ENCODE measurements at regions not wholly inside any gene's neighbourhood (a gene's known extent, or its start where the extent isn't known, plus 50 kb on each side); places are given as distances from the start of the nearest gene placed in this dataset.
A peak's percentile ranks its signal among the peaks of the same experiment; 100 is the strongest.

GRCh38 chr5:89036704-89037489 lies 153.9 kb upstream of the MEF2C start:
- H3K9me3 ChIP-seq (ENCODE audit: control insufficient read depth in 4 of 4, insufficient read depth in 3 of 4, low read length in 3 of 4), result no peaks in the 10 kb centered on the region
- DNase-seq, result peak in 2 of 3 donors; percentile 33 to 38
- 59 to 68% methylated on average over 8 of the region's 8 CpGs for WGBS, 2 donors

GRCh38 chr5:89036166-89036565 lies 153.2 kb upstream of the MEF2C start:
- 68 to 73% methylated on average over 6 of the region's 6 CpGs for WGBS, 2 donors
- Histone ChIP-seq H3K36me3 (ENCODE audit: control insufficient read depth in 4 of 4, insufficient read depth in 4 of 4, low read length in 4 of 4) (no peaks in the 10 kb centered on the region), H3K27me3 (ENCODE audit: control insufficient read depth in 3 of 3, insufficient read depth in 3 of 3, low read length in 2 of 3) (no peaks in the 10 kb centered on the region), H3K9me3 (ENCODE audit: control insufficient read depth in 4 of 4, insufficient read depth in 3 of 4, low read length in 3 of 4) (no peaks in the 10 kb centered on the region), H3K27ac (ENCODE audit: low read depth in 1 of 2, low read length in 1 of 2) (no peak overlapping the region), H3K4me3 (no peak overlapping the region), H3K9ac (ENCODE audit: insufficient read depth in 1 of 2, low read length in 2 of 2) (no peak overlapping the region), H3K4me1 (ENCODE audit: control insufficient read depth in 5 of 5, insufficient read depth in 5 of 5, low read length in 5 of 5) (peaks cover 0 to 4% (median 0%) of the 10 kb centered on the region in 5 donors)
- TF ChIP-seq CTCF (IDR thresholded peaks at IDR 0.05; ENCODE audit: control extremely low read depth, extremely low read depth), result no peak
- ATAC-seq (ENCODE audit: insufficient read depth, low FRiP score) (no peak), DNase-seq (no peak)

More at GRCh38 chr5:89036704-89037489, 153.9 kb upstream of the MEF2C start:
- H3K9ac ChIP-seq (ENCODE audit: insufficient read depth in 1 of 2, low read length in 2 of 2), result no peak overlapping the region
- no peak overlapping the region for H3K27ac ChIP-seq (ENCODE audit: low read depth in 1 of 2, low read length in 1 of 2)
- ATAC-seq (ENCODE audit: insufficient read depth, low FRiP score), result no peak
- H3K4me3 ChIP-seq, result no peak overlapping the region
- no peaks in the 10 kb centered on the region for H3K36me3 ChIP-seq (ENCODE audit: control insufficient read depth in 4 of 4, insufficient read depth in 4 of 4, low read length in 4 of 4)
- no peaks in the 10 kb centered on the region for H3K27me3 ChIP-seq (ENCODE audit: control insufficient read depth in 3 of 3, insufficient read depth in 3 of 3, low read length in 2 of 3)
- TF ChIP-seq CTCF (IDR thresholded peaks at IDR 0.05; ENCODE audit: control extremely low read depth, extremely low read depth), result no peak
- H3K4me1 ChIP-seq (ENCODE audit: control insufficient read depth in 5 of 5, insufficient read depth in 5 of 5, low read length in 5 of 5), result peaks cover 0 to 7% (median 0%) of the 10 kb centered on the region in 5 donors

GRCh38 chr5:89034588-89034987 lies 151.6 kb upstream of the MEF2C start:
- DNase-seq (no peak), ATAC-seq (ENCODE audit: insufficient read depth, low FRiP score) (no peak)
- H3K4me1 ChIP-seq (ENCODE audit: control insufficient read depth in 5 of 5, insufficient read depth in 5 of 5, low read length in 5 of 5), result no peaks in the 10 kb centered on the region
- H3K27ac ChIP-seq (ENCODE audit: low read depth in 1 of 2, low read length in 1 of 2), result no peak overlapping the region
- no peak overlapping the region for H3K4me3 ChIP-seq
- TF ChIP-seq CTCF (IDR thresholded peaks at IDR 0.05; ENCODE audit: control extremely low read depth, extremely low read depth), result no peak
- H3K9me3 ChIP-seq (ENCODE audit: control insufficient read depth in 4 of 4, insufficient read depth in 3 of 4, low read length in 3 of 4), result no peaks in the 10 kb centered on the region
- H3K9ac ChIP-seq (ENCODE audit: insufficient read depth in 1 of 2, low read length in 2 of 2), result no peak overlapping the region
- 86 to 89% methylated on average over 2 of the region's 2 CpGs for WGBS, 2 donors
- no peaks in the 10 kb centered on the region for H3K27me3 ChIP-seq (ENCODE audit: control insufficient read depth in 3 of 3, insufficient read depth in 3 of 3, low read length in 2 of 3)
- H3K36me3 ChIP-seq (ENCODE audit: control insufficient read depth in 4 of 4, insufficient read depth in 4 of 4, low read length in 4 of 4), result no peaks in the 10 kb centered on the region

Data from lung (tissue), 11 donors.